HUDEP-2 (cell line): ENCODE measurements at regions not wholly inside any gene's neighbourhood (a gene's known extent, or its start where the extent isn't known, plus 50 kb on each side); places are given as distances from the start of the nearest gene placed in this dataset.

ENCODE experiments used
- DNase-seq, 76 experiments: peaks; one replicate each; lab custom pipeline; 2025; ENCODE audit not compliant: unreplicated experiment in 76 of 76; lab: John Stamatoyannopoulos, UW

DNA sequence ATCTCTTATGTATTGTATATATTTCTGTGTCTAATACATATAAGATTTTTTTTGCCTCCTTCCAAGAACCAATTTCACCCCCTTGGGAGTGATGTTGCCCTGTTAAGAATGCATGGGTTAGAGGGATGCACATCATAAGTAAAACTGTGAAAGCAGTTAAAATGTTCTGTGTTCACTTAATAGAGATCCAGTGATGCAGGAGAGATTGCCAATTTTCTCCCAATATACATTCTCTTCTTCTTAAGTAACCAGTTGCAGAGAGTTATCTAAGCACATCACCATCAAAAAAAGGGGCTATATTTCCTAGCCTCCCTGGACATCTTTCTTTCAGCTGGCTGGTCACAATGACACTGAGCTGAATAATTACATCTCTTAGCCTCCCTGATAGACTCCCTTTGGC, 307.0 kb downstream of the OSTF1 start:
- no peak for DNase-seq

DNA sequence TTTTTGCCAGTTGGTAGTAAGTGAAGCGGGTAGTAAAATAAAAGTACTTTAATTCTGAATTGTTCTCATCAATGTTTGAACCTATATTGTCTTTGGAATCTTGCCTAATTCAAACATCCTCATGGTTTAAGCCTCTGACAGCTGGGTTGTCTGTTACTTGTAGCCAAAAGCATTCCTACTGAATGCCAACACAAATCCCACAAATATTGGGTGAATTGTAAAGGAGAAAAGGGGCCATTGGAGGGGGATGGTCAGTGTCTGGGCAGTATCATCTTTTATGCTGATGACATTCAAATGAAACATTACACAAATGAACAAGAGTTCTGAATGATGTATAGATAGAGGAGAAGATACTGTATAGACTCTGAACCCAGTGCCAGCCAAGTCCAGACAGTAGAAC, 309.5 kb downstream of the OSTF1 start:
- no peak for DNase-seq

DNA sequence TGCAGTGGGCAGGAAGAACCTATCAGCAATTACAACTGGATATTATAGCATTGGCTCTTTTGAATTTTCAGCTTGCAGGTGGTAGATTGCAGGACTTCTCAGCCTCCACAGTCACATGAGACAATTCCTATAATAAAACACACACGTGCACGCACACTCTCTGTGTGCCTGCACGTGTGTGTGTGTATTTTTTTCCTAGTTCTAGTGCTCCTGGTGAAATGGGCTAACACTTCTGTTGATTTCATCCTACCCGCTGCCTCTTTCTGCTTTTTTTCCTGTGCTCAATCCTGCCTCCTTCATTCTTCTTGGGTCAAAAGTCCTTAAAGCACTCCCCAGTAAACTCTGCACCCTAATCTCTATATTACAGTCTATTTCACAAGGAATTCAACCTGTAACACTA, 320.1 kb downstream of the OSTF1 start:
- no peak for DNase-seq

DNA sequence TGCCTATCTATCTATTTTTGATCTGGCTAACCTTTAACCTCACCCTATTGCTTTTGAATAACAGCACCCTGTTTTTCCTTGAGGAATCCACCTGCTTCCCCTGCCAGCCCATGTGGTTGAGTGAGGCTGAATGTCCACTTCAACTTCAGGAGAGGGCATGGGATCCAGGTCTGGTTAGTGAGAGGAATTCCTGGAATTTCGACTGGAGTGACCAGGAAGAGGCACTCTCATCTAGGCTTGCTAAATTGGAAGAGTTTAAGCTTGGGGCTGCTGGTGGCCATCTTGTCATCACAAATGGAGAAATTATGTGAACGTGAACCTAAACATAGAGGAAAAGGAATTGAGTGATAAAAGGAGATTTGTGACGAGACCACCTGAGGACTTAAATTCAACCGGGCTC, 322.1 kb downstream of the OSTF1 start:
- no peak for DNase-seq

DNA sequence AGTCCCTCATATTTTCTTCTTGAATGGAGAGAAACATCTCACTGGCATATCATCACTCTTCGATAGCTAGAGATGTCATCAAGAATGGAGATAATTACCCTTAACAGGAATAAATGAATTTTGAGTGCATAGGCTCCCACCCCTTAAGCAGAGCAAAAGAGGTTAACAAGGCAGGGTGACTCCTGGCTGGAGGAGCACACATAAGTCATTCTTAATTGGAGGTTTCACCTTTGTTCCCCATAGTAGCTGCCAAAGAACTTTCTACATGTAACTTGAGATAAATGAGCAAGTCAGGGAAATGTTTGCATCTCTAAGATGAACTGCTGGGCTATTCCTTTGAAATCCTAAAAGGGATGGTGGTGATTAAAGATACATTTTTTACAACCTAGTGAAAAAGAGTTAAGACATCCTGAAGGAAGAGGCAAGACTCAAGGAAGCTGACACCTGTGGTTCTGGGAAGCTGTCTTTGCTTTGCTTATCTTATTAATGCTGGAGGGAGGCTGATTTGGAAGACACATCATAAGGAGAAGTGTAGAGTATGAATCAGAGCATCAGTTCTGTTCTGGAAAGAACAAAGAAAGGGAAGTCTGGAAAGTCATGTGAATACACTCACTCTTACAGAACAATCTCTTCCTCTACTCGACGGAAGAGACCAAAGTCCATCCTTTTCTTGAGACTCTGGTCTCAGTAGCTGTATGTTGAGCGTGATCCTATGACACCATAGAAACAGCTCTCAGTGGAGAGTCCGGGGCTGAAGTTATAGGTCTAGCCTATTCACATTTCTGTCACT, 326.3 kb downstream of the OSTF1 start:
- no peak for DNase-seq

DNA sequence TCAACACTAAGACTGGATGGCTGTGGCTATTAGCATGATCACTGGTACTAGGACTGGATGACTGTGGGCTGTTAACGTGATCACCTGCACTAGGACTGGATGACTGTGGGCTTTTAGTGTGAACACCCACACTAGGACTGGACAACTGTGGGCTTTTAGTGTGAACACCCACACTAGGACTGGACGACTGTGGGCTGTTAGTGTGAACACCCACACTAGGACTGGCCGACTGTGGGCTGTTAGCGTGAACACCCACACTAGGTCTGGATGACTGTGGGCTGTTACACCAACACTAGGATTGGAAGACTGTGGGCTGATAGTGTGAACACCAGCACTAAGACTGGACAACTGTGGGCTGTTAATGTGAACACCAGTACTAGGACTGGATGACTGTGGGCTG, 329.2 kb downstream of the OSTF1 start:
- DNase-seq: no peak

DNA sequence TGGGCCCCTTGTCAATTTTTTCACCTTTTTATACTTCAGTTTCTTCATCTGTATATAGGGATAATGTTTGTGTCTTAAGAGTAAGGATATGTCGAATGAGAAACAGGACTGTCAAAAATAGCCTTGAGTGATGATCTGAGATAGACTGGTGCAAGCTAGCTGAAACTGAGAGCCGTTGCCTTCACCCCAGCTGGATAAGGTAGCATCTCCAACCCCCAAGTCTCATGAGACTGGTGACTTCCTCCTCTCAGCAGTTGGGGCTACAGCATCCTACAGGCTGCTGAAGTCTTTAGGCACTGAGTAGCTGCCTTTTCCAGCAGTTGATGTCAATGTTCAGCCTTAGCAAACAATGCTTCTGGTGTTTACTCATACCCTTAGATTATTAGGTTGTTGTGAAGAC, 330.2 kb downstream of the OSTF1 start:
- no peak for DNase-seq

DNA sequence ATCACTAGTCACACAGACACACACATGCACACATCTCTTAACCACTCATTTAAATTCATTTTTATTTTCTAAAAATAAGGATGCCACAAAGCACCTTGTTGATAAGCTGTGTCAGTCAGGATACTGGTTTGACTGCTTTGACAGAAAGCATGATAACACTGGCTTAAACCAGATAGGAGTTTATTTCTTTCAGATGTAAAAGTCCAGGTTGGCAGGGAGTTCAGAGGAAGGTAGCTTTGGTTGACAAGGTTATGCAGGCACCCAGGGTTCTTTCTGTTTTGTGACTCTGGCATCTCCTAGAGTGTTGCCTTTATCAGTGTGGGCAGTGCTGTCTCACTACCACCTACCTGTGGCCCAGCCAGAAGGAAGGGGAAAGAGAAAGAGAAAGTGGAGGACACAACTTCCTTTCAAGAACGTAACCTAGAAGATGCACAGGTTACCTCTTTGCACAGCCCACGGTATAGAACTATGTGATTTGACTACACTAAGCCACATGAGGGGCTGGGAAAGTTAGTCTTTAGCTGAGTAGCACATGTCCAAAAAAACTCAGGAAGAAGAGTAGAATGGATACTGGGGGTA, 334.7 kb downstream of the OSTF1 start:
- no peak for DNase-seq

DNA sequence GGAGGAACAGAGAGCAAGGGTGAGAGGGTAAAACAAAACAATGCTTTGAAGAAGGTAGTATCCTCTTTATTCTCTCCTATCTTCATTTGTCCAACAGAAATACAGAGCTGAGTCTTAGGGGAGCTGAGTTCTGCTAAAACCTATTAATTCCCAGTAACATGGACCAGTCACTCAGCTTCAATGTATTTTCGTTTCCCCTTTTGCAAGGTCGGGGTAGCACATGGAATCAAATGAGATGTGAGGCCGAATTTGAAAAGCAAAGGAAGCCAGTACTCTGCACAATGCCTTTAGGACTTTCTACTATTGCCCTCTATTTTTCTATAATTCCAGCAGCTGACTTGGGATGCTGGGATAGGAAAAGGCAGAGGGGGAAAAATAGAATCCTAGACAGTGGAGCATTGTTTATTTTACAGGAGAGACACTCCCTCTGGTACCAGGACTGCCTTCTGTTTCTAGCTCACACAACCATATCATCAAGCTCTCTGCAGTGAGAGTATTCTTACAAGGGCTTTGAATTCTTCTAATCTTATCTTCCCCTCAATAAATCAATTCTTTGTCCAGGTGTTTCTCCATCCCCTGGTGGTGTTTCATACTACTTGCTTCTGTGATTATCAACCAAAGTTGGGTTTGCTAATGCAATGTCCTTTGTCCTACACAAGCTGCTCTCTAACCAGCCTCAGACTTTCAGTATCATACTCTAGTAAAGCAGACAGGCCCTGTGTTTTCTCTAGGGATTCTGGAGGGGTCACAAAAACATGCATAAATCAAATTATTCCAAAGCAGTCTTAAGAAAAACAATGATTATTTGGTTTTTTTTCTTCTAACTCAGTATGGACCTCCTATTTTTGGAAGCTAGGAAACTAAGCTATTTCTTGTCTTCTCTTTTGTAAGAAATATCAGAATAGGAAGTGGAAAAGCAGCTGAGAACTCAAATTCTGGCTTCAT, 341.5 kb downstream of the OSTF1 start:
- no peak for DNase-seq

DNA sequence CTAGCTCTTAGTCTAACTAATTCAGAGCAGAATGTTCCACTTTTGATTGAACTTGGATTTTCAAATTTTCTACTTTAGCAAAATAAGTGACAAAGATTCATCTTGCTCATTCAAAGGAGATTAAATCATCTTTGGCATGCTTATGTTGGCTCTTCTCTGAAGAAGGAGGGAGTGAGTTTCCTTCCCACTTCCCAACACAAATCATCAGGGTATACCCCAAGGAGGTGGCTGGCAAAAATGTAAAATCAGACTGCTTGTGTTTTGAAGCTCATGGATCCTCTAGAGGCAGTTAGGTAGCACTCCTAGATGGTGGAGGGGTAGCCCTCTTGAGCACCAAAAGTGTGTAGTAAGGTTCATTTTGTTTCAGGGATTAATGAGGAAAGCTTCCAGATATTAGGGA, 343.1 kb downstream of the OSTF1 start:
- no peak for DNase-seq

DNA sequence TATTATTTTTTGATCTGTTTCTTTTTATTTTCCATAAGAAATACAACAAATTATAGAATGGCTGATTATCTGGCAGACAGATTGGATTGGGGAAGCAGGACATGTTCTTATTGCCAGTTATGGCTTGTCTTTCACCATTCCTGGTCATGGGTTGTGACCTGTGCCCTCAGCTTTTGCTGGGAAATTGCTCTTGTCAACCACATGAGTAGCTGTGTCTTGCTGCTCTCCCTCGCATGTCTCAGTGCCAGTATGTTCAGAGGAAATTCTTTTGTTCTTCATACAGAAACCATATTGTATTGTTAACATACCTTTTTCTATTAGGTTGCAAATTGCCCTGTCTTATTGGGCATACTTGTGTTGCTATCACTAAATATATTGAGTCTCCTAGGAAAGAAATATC, 344.1 kb downstream of the OSTF1 start:
- DNase-seq: no peak

DNA sequence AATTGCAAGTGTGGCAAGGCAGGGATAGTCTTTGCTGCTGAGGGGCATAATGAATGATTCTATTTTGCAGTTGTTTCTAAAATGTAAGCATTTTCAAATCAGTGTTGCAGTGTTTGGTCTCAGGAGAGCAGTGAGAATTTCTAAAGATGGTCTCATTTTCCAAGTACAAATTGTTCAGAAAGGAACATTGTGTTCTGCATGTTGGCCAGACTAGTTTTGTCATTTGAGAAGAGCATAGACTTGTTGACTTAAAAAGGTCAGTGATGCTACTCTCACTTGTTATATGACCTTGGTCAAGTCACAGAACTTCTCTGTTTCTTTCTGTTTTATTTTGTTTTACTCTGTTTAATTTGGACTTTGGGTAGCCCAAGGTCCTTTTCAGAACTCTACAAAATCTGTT, 344.6 kb downstream of the OSTF1 start:
- DNase-seq: no peak

DNA sequence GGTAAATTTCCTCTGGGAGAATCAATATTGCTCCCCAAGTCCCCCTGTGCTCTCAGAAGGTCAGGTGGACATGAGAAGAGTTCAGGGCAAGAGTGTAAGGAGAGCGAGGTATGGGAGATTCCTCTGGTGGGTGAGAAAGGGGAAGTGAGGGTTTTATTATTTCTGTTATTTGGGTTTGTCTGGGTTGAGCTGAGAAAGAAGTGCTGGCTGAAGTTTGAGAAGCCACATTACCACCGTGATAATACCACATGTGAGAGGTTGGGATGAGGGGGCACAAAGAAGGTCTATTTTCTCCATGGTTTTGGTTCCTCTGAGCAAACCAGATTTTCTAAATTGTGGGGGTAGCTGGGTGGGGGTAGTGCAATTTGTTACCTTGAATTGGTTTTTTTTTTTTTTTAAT, 350.4 kb downstream of the OSTF1 start:
- DNase-seq: no peak

DNA sequence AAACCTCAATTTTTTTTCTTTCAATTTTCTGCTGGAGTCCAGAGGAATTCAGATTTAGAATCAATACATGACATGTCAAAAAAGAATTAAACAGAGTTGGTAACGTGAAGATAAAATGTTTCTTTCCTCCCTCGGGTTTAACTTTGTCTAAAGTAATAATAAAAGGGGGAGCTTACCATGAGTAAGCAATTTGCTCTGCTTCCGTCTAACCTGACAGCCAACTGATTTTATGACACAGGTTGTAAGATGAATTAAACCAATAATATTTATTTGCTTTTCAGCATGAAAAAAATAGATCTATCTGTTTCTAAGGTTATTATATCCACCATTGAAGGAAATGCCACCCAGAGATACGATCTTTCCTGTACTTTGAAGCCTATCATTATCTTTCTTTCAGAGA, 352.6 kb downstream of the OSTF1 start:
- DNase-seq: no peak

DNA sequence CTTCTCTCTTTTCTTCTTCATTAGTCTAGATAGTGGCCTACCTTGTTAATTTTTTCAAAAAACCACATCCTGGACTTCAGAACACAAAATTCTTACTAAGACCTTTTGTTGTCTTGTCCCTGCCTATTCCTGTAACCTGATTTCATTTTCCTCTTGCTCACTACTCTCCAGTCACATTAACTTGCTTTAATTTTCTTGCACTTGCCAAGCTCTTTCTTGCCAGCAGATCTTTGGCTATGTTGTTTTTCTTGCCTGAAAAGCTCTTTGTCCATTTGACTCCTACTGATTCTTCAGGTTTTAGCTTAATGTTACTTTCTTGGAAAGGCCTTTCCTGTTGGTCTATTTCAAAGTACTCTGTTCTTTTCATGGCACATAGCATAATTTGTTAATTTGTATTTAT, 356.8 kb downstream of the OSTF1 start:
- no peak for DNase-seq

DNA sequence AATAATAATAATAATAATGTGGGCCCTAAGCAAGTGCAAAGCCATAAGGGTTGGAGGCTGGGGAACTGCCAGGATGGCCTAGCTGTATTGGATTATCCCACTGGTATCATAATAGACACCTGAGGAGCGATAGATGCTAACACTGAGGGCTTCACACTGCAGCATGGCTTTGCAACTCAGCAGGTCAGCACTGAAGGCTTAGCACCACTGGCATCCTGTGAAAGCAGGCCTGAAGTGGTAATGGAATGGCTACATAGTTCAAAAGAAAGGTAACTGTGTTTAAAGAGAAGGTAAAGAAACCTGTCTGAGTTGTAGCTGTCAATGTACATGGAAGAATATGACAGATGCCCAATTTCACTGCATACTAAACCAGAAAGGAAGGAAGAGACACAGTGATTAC, 359.0 kb downstream of the OSTF1 start:
- DNase-seq: no peak

DNA sequence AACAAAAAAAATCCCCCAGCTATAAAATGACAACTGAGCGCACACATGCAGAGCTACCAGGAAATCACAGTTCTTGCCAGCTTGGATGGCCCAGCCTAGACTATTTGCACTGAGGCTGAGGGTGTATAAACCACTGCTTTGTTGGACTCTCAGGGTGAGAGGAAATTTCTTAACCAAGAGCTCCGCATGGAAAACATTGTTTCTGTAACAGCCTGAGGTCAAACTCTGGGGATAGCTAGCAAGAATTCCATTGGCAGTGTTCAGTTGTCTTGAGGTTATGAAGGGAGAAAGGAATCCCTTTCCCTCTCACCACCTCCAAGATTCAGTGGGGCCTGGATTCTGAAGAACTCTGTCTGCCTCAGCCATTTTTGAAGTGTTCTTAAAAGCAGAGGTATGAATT, 360.0 kb downstream of the OSTF1 start:
- no peak for DNase-seq

DNA sequence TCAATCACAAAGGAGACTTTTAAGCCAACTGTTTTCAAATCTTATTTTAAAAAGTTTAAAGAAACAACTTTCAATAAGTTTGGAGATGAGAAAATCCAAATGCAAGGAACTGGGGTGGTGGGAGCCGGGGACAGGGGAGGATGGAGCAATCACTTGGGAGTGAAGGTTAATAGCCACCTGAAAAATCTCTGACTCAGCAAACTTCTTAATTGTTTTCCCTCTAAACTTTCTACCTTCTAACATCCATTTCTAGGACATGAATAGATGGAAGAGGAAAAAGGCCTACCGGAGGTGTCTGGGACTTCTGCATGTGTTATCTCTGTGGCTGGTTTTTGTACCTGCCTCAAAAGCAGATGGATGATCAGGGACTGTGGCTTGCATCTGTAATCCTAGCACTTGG, 360.6 kb downstream of the OSTF1 start:
- DNase-seq: no peak

DNA sequence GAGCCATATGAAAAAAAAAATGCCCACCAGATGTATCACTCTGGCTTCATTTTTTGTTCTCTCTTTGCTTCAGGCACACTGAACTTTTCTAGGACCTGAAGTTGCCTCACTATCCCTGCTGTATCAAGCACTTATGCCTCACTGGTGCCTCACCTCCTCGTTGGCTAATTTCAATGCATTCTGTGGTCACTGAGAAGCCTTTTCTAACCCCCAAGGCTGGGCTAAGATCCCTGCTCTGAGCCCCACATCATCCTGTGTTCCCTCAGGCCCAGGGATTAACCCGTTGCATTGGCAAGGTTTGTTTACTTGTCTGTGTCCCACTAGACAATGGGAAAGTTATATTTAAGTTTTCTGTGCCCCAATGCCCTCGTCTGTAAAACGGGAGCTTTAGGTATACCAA, 362.7 kb downstream of the OSTF1 start:
- DNase-seq: no peak

DNA sequence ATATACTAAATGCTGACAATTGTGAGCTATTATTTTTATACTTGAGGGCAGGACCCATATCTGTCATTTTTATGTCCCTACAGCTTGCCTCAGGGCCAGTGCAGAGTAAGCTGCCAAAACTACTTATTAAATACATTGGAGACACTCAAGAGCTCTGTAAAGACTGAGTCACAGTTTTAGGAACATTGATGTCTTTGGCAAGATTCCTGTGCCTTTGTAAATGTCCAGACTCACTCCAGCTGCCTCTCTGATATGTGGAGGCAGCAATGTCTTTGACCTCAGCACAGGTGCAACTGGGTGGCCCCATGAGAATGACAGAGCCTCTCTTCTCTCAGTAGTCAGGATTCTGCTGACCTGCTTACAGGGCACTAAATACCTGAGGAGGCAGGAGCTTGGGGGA, 363.2 kb downstream of the OSTF1 start:
- no peak for DNase-seq

DNA sequence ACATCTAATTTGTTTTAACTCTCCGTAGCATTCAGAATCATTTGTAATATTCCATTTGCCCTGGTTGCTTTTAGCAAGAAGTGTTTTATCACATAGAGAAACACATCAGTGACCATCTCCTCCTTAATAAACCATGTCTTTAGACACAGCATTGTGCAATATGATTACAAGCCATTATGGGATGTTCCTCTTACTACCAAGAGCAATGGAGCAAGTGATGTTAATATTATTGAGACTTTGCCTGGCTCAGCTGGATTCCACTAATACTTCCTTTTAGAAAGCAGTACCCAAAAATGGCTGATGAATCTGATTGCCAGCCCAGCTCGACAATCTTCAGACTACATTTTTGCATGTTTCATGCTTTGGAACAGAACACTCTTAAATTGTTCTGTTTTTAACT, 364.2 kb downstream of the OSTF1 start:
- no peak for DNase-seq

DNA sequence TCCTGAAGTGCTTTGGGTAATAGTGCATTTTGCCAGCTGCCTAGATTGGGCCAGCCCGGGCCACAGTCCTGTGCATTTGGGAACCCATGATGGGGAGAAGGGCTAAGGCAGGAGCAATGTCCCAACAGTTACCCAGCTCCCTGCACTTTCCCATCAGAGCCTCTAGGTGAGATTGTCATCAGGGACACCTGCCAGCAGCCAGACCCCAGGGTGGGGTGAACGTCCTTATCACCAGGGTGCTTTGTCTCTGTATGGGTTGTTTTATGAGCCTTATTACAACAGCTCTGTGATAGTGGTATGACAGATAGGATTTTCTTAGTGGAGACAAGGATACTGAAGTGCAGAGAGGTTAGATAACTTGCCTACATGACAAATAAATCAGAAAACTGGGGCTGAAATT, 365.7 kb downstream of the OSTF1 start:
- no peak for DNase-seq
